8988T (cell line): ENCODE measurements at regions not wholly inside any gene's neighbourhood (a gene's known extent, or its start where the extent isn't known, plus 50 kb on each side); places are given as distances from the start of the nearest gene placed in this dataset.

Experiments used
- DNase-seq: peaks from one replicate; pipeline ENCODE4 v3.0.0; 2011

- DNase-seq = no peak
These were observed 56.9 kb upstream of the SIMC1 start for GRCh38 chr5:176181271-176181855.

GRCh38 chr5:176183321-176184074 is 54.7 kb upstream of the SIMC1 start:
- no peak for DNase-seq

- no peak for DNase-seq
These were observed 53.6 kb upstream of the SIMC1 start for GRCh38 chr5:176184608-176185132.

- DNase-seq = no peak
These were observed 53.0 kb upstream of the SIMC1 start for GRCh38 chr5:176185133-176185733.

- DNase-seq = no peak
These were observed 52.1 kb upstream of the SIMC1 start for GRCh38 chr5:176186107-176186506.

GRCh38 chr5:176187276-176188062 is 50.8 kb upstream of the SIMC1 start:
- DNase-seq = no peak

GRCh38 chr5:176188085-176188484 is 50.1 kb upstream of the SIMC1 start:
- DNase-seq = no peak
